IMR-90 (cell line): ENCODE measurements at regions not wholly inside any gene's neighbourhood (a gene's known extent, or its start where the extent isn't known, plus 50 kb on each side); places are given as distances from the start of the nearest gene placed in this dataset.

Source experiments
- ATAC-seq: fragments of 200-7000 bp; cut with Tn5 transposase; 2 replicates; pipeline ENCODE4 v1.9.1; 2020; ENCODE audit warnings: low read depth, mild to moderate bottlenecking, moderate library complexity
- BruUV-seq: library from RNA; stranded (reverse); fragments of 400-500 nt; replicated peaks from 2 replicates; lab custom pipeline; 2021; lab: Mats Ljungman, UMichigan
- CTCF ChIA-PET: fragments of 300-600 bp; formaldehyde crosslinking; extraction: SDS; loops from one replicate; lab custom pipeline; 2021; ENCODE audit warnings: antibody characterized with exemption; lab: Yijun Ruan, JAX
- POLR2A ChIA-PET: fragments of 300-600 bp; sonication (Branson Sonifier 250); formaldehyde crosslinking; loops from one replicate; lab custom pipeline; 2022; ENCODE audit warnings: antibody characterized with exemption; ENCODE audit not compliant: unreplicated experiment; lab: Charles Lee
- DNase-seq: peaks from one replicate; pipeline ENCODE4 v3.0.0; 2013
- H2AFZ ChIP-seq: replicated peaks from 2 replicates; pipeline ENCODE3; 2013; ENCODE audit warnings: low read length, mild to moderate bottlenecking; ENCODE audit not compliant: poor library complexity
- H2AK5ac ChIP-seq: 2 replicates; pipeline ENCODE4 v1.6.1; 2013; ENCODE audit warnings: low read depth, low read length, inconsistent platforms
- H2AK9ac ChIP-seq: replicated peaks from 2 replicates; pipeline ENCODE3; 2013; ENCODE audit warnings: mild to moderate bottlenecking, low read depth, low read length, moderate library complexity; ENCODE audit not compliant: poor library complexity
- H2BK120ac ChIP-seq: 2 replicates; pipeline ENCODE4 v1.6.1; 2013; ENCODE audit warnings: low read depth, low read length, inconsistent platforms
- H2BK15ac ChIP-seq: 3 replicates; pipeline ENCODE4 v1.6.1; 2013; ENCODE audit warnings: low read depth, low read length, inconsistent platforms
- H2BK20ac ChIP-seq: 2 replicates; pipeline ENCODE4 v1.6.1; 2013; ENCODE audit warnings: low read depth, mild to moderate bottlenecking, inconsistent platforms, low read length, moderate library complexity
- H2BK5ac ChIP-seq: 2 replicates; pipeline ENCODE4 v1.6.1; 2013; ENCODE audit warnings: mild to moderate bottlenecking, low read depth, low read length, inconsistent platforms; ENCODE audit not compliant: poor library complexity, severe bottlenecking
- H3K14ac ChIP-seq: replicated peaks from 2 replicates; pipeline ENCODE4 v1.6.1; 2013; ENCODE audit warnings: low read depth, low read length, inconsistent platforms
- H3K18ac ChIP-seq: 2 replicates; pipeline ENCODE4 v1.6.1; 2013; ENCODE audit warnings: low read depth, low read length, control low read depth
- H3K23ac ChIP-seq: 2 replicates; pipeline ENCODE4 v1.6.1; 2013; ENCODE audit warnings: low read depth, low read length, inconsistent platforms
- H3K27ac ChIP-seq: 2 replicates; pipeline ENCODE4 v1.5.1; 2013; ENCODE audit warnings: mild to moderate bottlenecking, control low read depth, low read length; ENCODE audit not compliant: insufficient read depth
- H3K27me3 ChIP-seq: 2 replicates; pipeline ENCODE4 v1.6.1; 2013; ENCODE audit warnings: low read length; ENCODE audit not compliant: control insufficient read depth, insufficient read depth
- H3K36me3 ChIP-seq: 2 replicates; pipeline ENCODE4 v1.6.1; 2013; ENCODE audit warnings: low read length, mixed read lengths; ENCODE audit not compliant: control insufficient read depth, insufficient read depth
- H3K4ac ChIP-seq: 2 replicates; pipeline ENCODE4 v1.6.1; 2013; ENCODE audit warnings: low read depth, low read length, inconsistent platforms
- H3K4me1 ChIP-seq: 2 replicates; pipeline ENCODE4 v1.6.1; 2013; ENCODE audit warnings: low read length, mixed read lengths; ENCODE audit not compliant: control insufficient read depth, insufficient read depth
- H3K4me2 ChIP-seq: 2 replicates; pipeline ENCODE4 v1.6.1; 2013; ENCODE audit warnings: low read depth, mild to moderate bottlenecking, control low read depth, low read length, moderate library complexity
- H3K4me3 ChIP-seq: 2 replicates; pipeline ENCODE4 v1.5.1; 2013; ENCODE audit warnings: low read depth, mild to moderate bottlenecking, control low read depth, low read length, moderate library complexity; ENCODE audit not compliant: insufficient read depth
- H3K56ac ChIP-seq: 2 replicates; pipeline ENCODE4 v1.6.1; 2013; ENCODE audit warnings: low read length, inconsistent platforms; ENCODE audit not compliant: insufficient read depth; ENCODE audit errors: extremely low read depth
- H3K79me1 ChIP-seq, 2 experiments: 2 replicates each; pipeline ENCODE4 v1.6.1; 2013; ENCODE audit warnings: low read length in 2 of 2, inconsistent platforms in 1 of 2, low read depth in 1 of 2
- H3K9ac ChIP-seq: 2 replicates; pipeline ENCODE4 v1.6.1; 2013; ENCODE audit warnings: low read depth, low read length, control low read depth
- H3K9me1 ChIP-seq: 2 replicates; pipeline ENCODE4 v1.6.1; 2013; ENCODE audit warnings: low read length, inconsistent platforms; ENCODE audit not compliant: insufficient read depth
- H3K9me3 ChIP-seq: 2 replicates; pipeline ENCODE4 v1.6.1; 2013; ENCODE audit warnings: low read length; ENCODE audit not compliant: control insufficient read depth, insufficient read depth
- H4K20me1 ChIP-seq: 2 replicates; pipeline ENCODE4 v1.6.1; 2013; ENCODE audit warnings: low read length, inconsistent platforms; ENCODE audit not compliant: insufficient read depth
- H4K5ac ChIP-seq: 2 replicates; pipeline ENCODE4 v1.6.1; 2013; ENCODE audit warnings: mild to moderate bottlenecking, low read depth, low read length, control low read depth
- H4K8ac ChIP-seq, 2 experiments: 2 replicates each; pipeline ENCODE4 v1.6.1; 2013; ENCODE audit warnings: low read depth in 2 of 2, low read length in 2 of 2, control low read depth in 1 of 2, inconsistent platforms in 1 of 2
- H4K91ac ChIP-seq: 2 replicates; pipeline ENCODE4 v1.6.1; 2013; ENCODE audit warnings: low read depth, low read length, inconsistent platforms; ENCODE audit not compliant: insufficient read depth
- CHD1 ChIP-seq: IDR thresholded peaks from 2 replicates; pipeline ENCODE4 v1.6.1; 2012; ENCODE audit warnings: low read depth, low read length, improper control_type of control experiment
- MAFK ChIP-seq: IDR thresholded peaks from 2 replicates; pipeline ENCODE4 v1.6.1; 2012; ENCODE audit warnings: low read depth, low read length, improper control_type of control experiment
- NFE2L2 ChIP-seq: fragments of 150-350 bp; IDR thresholded peaks from 2 replicates; pipeline ENCODE4 v1.6.1; 2016; ENCODE audit warnings: low read depth, mild to moderate bottlenecking, low read length
- SMC3 ChIP-seq: fragments of 150-350 bp; IDR thresholded peaks from 2 replicates; pipeline ENCODE4 v1.6.1; 2016; ENCODE audit warnings: low read depth, mild to moderate bottlenecking, antibody characterized with exemption, low read length, moderate library complexity
- WGBS, 2 experiments: methylation state at CpG; one replicate each; pipeline versions ENCODE4 v1.1.5 to v1.1.7; 2013; ENCODE audit warnings: missing lambda C conversion rate in 2 of 2; ENCODE audit not compliant: insufficient read length in 1 of 2; ENCODE audit errors: extremely low coverage in 2 of 2; 5-methylcytosine and 5-hydroxymethylcytosine counted together
- dilution Hi-C: fragments of 300-500 bp; cut with HindIII; formaldehyde crosslinking; loops from one replicate; pipeline ENCODE4 v1.14.3; 2018; ENCODE audit warnings: low sequenced_read_pairs; ENCODE audit not compliant: unreplicated experiment
- in situ Hi-C: fragments of 300-500 bp; cut with MboI; formaldehyde crosslinking; loops from 3 replicates; pipeline ENCODE4 v1.14.3; 2019; ENCODE audit warnings: low sequenced_read_pairs, inconsistent platforms, mixed read lengths
- intact Hi-C: fragments of 100-400 bp; cut with micrococcal nuclease; formaldehyde crosslinking; loops from 2 replicates; pipeline ENCODE4 v1.10.0; 2022
- TF ChIP-seq, protein P1 (sequence below): fragments of 150-350 bp; IDR thresholded peaks from 2 replicates; pipeline ENCODE4 v1.6.1; 2017; ENCODE audit warnings: mild to moderate bottlenecking, antibody characterized with exemption, low read length, low read depth

DNA sequence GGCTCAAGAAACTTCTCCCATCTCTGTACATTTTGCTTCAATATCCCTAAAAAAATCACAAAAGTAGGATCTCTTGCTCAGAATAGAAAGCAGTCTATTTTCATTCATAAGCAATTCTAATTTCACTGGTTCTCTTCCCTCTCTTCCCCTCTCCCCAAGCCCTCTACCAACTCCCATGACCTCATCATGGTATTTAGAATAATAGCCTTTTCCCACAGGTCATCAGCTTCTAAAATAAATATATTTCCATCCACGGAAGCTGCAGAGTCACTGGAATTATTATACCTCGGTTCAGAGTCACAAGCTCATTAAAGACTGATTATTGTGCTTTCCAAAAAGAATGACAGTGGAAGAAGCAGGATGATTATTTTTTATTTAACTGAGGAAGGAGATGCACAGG lies 84.2 kb upstream of the ADRA1B start:
- no CpG with 5 or more reads among the region's 2 CpGs for WGBS, 2 experiments
- Histone ChIP-seq H3K4me3 (no peak overlapping the region), H3K79me1 (no peaks in the 10 kb centered on the region), H3K14ac (no peak overlapping the region), H3K4me2 (no peak overlapping the region), H2BK120ac (no peak overlapping the region), H3K23ac (no peak overlapping the region), H2BK15ac (no peak overlapping the region), H2AK9ac (no peak overlapping the region), H2BK5ac (no peak overlapping the region), H3K4ac (no peak overlapping the region), H3K4me1 (no peaks in the 10 kb centered on the region), H3K9me1 (no peaks in the 10 kb centered on the region), H2AK5ac (no peak overlapping the region), H2AFZ (no peak overlapping the region), H2BK20ac (no peak overlapping the region), H3K36me3 (no peaks in the 10 kb centered on the region), H4K5ac (no peak overlapping the region), H4K91ac (no peak overlapping the region), H4K8ac (no peak overlapping the region), H3K18ac (no peak overlapping the region), H3K27ac (no peak overlapping the region), H3K56ac (no peak overlapping the region), H4K20me1 (no peaks in the 10 kb centered on the region), H3K9me3 (no peaks in the 10 kb centered on the region), H3K27me3 (peaks cover 8% of the 10 kb centered on the region), H3K9ac (no peak overlapping the region)
- dilution Hi-C loops: no loop called here
- no TSS peak for BruUV-seq
- TF ChIP-seq SMC3 (no peak), CHD1 (no peak), NFE2L2 (no peak), MAFK (no peak)
- TF ChIP-seq, protein P1, sequence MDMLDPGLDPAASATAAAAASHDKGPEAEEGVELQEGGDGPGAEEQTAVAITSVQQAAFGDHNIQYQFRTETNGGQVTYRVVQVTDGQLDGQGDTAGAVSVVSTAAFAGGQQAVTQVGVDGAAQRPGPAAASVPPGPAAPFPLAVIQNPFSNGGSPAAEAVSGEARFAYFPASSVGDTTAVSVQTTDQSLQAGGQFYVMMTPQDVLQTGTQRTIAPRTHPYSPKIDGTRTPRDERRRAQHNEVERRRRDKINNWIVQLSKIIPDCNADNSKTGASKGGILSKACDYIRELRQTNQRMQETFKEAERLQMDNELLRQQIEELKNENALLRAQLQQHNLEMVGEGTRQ: no peak
- CTCF ChIA-PET: no interaction called here
- no peak for DNase-seq
- intact Hi-C loops: no loop called here
- POLR2A ChIA-PET: no interaction called here
- ATAC-seq: no peak
- in situ Hi-C loops: no loop called here
